Endothelial cell (in vitro differentiated cells): ENCODE measurements at regions not wholly inside any gene's neighbourhood (a gene's known extent, or its start where the extent isn't known, plus 50 kb on each side); places are given as distances from the start of the nearest gene placed in this dataset.

Source experiments
- DNase-seq: peaks from one replicate; pipeline ENCODE4 v3.0.0; 2021; ENCODE audit warnings: low spot score
- H3K27ac Mint-ChIP-seq: one replicate; pipeline ENCODE4 v1.8.0; 2021; ENCODE audit warnings: mixed read lengths, inconsistent platforms; ENCODE audit not compliant: unreplicated experiment
- H3K27me3 Mint-ChIP-seq: one replicate; pipeline ENCODE4 v1.8.0; 2021; ENCODE audit warnings: mild to moderate bottlenecking, moderate library complexity, mixed read lengths, inconsistent platforms; ENCODE audit not compliant: unreplicated experiment
- H3K36me3 Mint-ChIP-seq: one replicate; pipeline ENCODE4 v1.8.0; 2021; ENCODE audit warnings: mild to moderate bottlenecking, low read depth, mixed read lengths, inconsistent platforms; ENCODE audit not compliant: unreplicated experiment
- H3K4me1 Mint-ChIP-seq: one replicate; pipeline ENCODE4 v1.8.0; 2021; ENCODE audit warnings: mild to moderate bottlenecking, mixed read lengths, inconsistent platforms; ENCODE audit not compliant: unreplicated experiment
- H3K4me3 Mint-ChIP-seq: one replicate; pipeline ENCODE4 v1.8.0; 2021; ENCODE audit warnings: mild to moderate bottlenecking, mixed read lengths, inconsistent platforms; ENCODE audit not compliant: unreplicated experiment
- H3K9me3 Mint-ChIP-seq: one replicate; pipeline ENCODE4 v1.8.0; 2021; ENCODE audit warnings: mixed read lengths, inconsistent platforms; ENCODE audit not compliant: unreplicated experiment
- TF ChIP-seq, protein P1 (sequence below): fragments of 200-600 bp; sonication (generic); IDR thresholded peaks from one replicate; pipeline ENCODE4 v1.5.0; 2021; ENCODE audit warnings: antibody characterized with exemption; ENCODE audit not compliant: unreplicated experiment

DNA sequence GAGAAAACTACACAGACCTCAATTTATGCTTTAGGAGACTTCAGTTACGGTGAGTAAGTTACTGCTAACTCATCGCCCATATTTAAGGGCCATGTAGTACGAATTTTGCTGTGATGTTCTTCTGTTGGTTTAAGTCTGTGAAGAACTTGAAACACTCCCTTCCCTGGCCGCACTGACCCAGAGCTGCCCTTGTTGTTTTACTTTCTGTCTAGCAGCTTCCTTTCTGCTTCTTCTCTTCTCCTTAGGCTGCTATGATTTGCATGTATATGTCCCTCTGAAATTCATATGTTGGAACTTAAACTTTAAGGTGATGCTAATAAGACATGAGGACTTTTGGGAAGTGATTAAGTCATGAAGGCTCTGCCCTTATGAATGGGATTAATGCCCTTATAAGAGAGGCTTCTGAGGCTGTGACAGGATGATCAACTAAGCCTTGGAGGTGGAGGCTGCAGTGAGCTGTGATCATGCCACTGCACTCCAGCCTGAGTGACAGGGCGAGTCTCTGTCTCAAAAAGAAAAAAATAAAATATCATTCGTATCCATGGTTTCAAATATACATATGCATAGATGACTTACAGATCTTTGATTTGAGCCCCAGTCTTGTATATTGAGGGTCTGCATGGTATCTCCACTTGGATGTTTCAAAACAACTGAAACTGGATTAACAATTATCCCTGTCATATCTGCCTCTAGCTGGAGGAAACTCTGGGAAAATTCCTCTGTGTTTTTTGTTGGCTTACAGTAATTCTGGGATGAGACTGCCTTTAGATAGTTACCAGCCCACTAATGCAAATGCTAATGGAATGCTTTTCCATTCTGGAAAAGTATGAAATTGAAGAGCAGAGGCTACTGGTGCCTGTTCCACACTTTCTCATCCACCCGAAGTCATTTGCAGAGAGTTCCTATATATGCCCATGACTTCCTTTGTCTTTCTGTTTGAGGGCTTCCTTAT, 263.4 kb upstream of the ACTBL2 start:
- Mint-ChIP-seq H3K36me3 (no peaks in the 10 kb centered on the region), H3K4me3 (no peak overlapping the region), H3K27ac (no peak overlapping the region), H3K9me3 (no peaks in the 10 kb centered on the region), H3K27me3 (no peaks in the 10 kb centered on the region), H3K4me1 (peaks cover 4% of the 10 kb centered on the region)
- TF ChIP-seq, protein P1, sequence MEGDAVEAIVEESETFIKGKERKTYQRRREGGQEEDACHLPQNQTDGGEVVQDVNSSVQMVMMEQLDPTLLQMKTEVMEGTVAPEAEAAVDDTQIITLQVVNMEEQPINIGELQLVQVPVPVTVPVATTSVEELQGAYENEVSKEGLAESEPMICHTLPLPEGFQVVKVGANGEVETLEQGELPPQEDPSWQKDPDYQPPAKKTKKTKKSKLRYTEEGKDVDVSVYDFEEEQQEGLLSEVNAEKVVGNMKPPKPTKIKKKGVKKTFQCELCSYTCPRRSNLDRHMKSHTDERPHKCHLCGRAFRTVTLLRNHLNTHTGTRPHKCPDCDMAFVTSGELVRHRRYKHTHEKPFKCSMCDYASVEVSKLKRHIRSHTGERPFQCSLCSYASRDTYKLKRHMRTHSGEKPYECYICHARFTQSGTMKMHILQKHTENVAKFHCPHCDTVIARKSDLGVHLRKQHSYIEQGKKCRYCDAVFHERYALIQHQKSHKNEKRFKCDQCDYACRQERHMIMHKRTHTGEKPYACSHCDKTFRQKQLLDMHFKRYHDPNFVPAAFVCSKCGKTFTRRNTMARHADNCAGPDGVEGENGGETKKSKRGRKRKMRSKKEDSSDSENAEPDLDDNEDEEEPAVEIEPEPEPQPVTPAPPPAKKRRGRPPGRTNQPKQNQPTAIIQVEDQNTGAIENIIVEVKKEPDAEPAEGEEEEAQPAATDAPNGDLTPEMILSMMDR: no peak
- DNase-seq: no peak

DNA sequence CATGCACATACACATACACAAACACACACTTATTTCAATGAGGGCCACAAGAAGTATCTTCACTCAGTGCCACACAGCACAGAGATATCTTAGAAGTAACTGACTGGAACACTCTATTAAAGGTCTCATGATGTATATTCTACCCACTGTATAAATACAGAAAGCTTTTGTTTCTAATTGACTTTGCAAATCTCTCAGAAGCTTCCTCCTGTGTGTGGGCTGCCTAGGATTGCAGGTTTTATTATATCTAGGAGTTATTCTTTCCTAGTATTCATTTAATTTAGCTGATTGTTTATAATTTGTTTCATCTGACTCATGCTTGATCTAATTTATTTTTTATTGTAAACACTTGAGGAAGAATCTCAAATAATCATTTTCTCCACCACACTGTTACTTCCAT, 262.4 kb upstream of the ACTBL2 start:
- no peak for DNase-seq
- Mint-ChIP-seq H3K9me3 (no peaks in the 10 kb centered on the region), H3K4me3 (no peak overlapping the region), H3K4me1 (peaks cover 4% of the 10 kb centered on the region), H3K36me3 (no peaks in the 10 kb centered on the region), H3K27ac (no peak overlapping the region), H3K27me3 (no peaks in the 10 kb centered on the region)
- TF ChIP-seq, protein P1: no peak

DNA sequence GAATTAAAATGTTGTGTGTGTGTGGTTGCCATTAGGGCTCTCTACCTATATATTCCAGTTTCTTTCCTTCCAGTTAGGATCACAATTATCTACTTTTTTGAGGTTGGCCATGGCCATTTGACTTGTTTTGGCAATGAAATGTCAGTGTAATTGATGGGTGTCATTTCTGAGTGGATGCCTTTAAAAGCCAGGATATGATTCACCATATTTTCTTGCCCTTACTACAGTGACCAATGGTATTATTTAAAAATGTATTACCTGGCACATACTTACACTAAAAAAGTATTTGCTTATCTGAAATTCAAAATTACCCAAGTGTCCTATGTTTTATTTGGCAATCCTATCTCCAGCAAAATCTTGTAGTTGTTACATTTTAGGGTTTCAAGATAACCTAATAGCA, 258.7 kb upstream of the ACTBL2 start:
- Mint-ChIP-seq H3K9me3 (no peaks in the 10 kb centered on the region), H3K27ac (no peak overlapping the region), H3K36me3 (no peaks in the 10 kb centered on the region), H3K27me3 (no peaks in the 10 kb centered on the region), H3K4me1 (peaks cover 4% of the 10 kb centered on the region), H3K4me3 (no peak overlapping the region)
- DNase-seq: no peak
- TF ChIP-seq, protein P1: no peak

DNA sequence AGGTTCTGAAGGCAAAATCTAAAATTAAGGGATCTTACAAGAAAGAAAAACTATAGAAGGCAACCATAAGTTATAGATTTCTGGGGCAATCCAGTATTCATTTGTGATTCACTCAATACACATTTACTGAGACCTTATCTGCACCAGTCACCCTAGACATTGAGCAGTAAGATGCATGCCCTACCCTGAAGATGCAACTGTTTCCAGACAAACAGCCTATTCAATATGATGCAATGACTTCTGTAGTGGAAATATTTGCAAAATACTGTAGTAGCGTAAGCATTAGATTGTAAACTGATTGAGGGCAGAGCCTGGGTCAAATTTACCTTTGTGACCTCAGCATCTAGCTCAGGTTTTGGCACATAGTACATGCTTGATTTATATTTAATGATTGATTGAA, 256.2 kb upstream of the ACTBL2 start:
- H3K36me3 Mint-ChIP-seq: no peaks in the 10 kb centered on the region
- no peak overlapping the region for H3K4me3 Mint-ChIP-seq

DNA sequence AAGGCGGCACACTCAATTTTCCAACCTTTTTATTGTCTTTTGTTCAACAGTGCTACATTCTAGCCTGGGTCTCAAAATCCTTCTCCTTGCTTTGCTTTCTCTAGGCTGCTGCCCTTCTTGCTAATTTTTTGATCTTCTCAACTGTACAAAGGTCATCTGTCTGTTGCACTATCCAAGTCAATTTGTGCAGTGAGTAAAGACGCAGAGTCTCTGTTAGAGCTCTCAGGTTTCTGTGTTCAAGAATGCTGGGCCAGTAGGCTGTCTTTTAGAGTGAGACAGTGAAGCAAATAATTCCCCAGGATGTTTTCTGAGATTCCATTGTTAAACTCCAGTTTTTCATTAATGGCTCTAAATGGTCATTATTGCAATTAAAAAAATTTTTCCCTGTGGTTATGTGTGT, 255.7 kb upstream of the ACTBL2 start:
- TF ChIP-seq, protein P1: no peak
- Mint-ChIP-seq H3K4me3 (no peak overlapping the region), H3K27me3 (no peaks in the 10 kb centered on the region), H3K9me3 (no peaks in the 10 kb centered on the region), H3K27ac (no peak overlapping the region), H3K4me1 (peaks cover 3% of the 10 kb centered on the region), H3K36me3 (no peaks in the 10 kb centered on the region)
- no peak for DNase-seq

More for the DNA sequence above, 256.2 kb upstream of the ACTBL2 start:
- peaks cover 6% of the 10 kb centered on the region for H3K4me1 Mint-ChIP-seq
- H3K27me3 Mint-ChIP-seq: no peaks in the 10 kb centered on the region
- TF ChIP-seq, protein P1: no peak
- DNase-seq: no peak
- no peak overlapping the region for H3K27ac Mint-ChIP-seq
- H3K9me3 Mint-ChIP-seq: no peaks in the 10 kb centered on the region
